ENCODE measurements at regions not wholly inside any gene's neighbourhood (a gene's known extent, or its start where the extent isn't known, plus 50 kb on each side); places are given as distances from the start of the nearest gene placed in this dataset.

DNA sequence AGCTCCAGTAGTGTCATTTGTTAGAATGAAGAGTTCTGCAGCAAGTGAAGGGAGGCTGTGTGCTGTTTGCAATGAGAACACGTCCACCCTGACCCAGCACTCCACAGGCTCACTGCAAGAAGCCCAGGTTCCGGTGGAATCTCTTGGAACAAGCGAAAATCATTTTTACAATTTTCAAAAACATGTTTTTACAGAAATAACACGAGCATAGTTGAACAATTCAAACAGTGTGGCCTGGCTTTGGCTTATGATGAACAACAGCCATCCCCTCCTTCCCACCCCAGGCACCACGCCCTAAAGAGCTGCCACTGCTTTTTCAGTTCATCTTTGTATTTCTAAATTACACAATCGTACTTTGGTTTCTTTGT, 59.5 kb upstream of the KY start:
- TF ChIP-seq CTCF (IDR thresholded peaks at IDR 0.05; ENCODE audit: low read depth, low read length): no peak
- Histone ChIP-seq H3K36me3 (no peaks in the 10 kb centered on the region), H3K27me3 (peaks cover 30% of the 10 kb centered on the region)

GRCh38 chr3:134711284-134711683, 60.5 kb upstream of the KY start:
- Histone ChIP-seq H3K36me3 (no peaks in the 10 kb centered on the region), H3K4me1 (peaks cover 7% of the 10 kb centered on the region; the same call in 1 of the 2 replicates), H3K27me3 (peaks cover 27% of the 10 kb centered on the region), H3K4me3 (ENCODE audit: low read depth, low read length) (no peak overlapping the region), H3K9me3 (no peaks in the 10 kb centered on the region)
- DNase-seq: no peak
- TF ChIP-seq CTCF (IDR thresholded peaks at IDR 0.05; ENCODE audit: low read depth, low read length): no peak

More for the DNA sequence above, 59.5 kb upstream of the KY start:
- Histone ChIP-seq H3K4me3 (ENCODE audit: low read depth, low read length) (no peak overlapping the region), H3K4me1 (peaks cover 7% of the 10 kb centered on the region; the same call in 1 of the 2 replicates), H3K9me3 (no peaks in the 10 kb centered on the region)
- DNase-seq: no peak

DNA sequence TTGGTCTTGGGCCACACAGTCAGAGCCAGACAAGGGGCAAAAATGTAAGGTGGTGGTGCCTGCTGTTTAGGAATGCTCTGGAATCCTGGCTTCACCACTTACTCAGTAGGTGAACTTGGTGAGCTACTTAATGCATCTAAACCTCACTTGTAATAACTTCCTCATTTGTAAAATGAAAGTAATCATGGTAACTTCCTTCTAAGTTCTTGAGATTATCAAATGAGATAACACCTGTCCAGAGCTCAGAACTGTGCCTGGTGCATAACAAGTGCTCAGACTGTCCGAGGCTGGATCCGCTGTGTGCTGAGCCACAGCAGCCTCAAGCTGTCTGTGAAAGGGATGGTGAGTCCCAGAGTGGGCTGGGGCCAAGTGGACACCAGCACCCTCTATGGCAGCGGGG, 62.8 kb upstream of the KY start:
- peaks cover under 1% of the 10 kb centered on the region; the same call in 1 of the 2 replicates for H3K4me1 ChIP-seq

DNA sequence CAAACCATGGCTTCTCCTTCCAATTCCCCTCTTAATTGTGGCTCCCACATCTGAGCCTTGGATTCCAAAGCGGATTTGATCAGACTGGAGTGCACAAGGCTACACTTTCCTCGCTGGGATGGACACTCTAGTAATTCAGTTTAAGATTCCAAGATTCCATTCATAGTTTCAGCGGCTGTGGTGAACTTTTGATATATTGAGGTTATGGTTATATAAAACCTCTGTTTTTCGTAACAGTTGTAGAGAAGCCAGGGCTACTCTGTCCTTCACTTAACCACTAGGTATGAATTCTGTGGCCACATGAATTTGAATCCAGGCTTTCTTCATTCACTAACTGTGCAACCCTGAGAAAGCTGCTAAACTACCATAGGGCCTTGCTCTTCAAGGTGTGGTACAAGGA, 67.9 kb upstream of the KY start:
- no peaks in the 10 kb centered on the region for H3K36me3 ChIP-seq
- H3K9me3 ChIP-seq: no peaks in the 10 kb centered on the region
- H3K4me1 ChIP-seq: no peaks in the 10 kb centered on the region
- no peak for TF ChIP-seq CTCF (IDR thresholded peaks at IDR 0.05; ENCODE audit: low read depth, low read length)
- H3K4me3 ChIP-seq (ENCODE audit: low read depth, low read length): no peak overlapping the region
- H3K27me3 ChIP-seq: peaks cover 14% of the 10 kb centered on the region
- DNase-seq: no peak

More for the DNA sequence above, 62.8 kb upstream of the KY start:
- Histone ChIP-seq H3K9me3 (no peaks in the 10 kb centered on the region), H3K27me3 (peaks cover 13% of the 10 kb centered on the region), H3K36me3 (no peaks in the 10 kb centered on the region), H3K4me3 (ENCODE audit: low read depth, low read length) (no peak overlapping the region)
- TF ChIP-seq CTCF (IDR thresholded peaks at IDR 0.05; ENCODE audit: low read depth, low read length): no peak
- no peak for DNase-seq

- no peaks in the 10 kb centered on the region for H3K9me3 ChIP-seq
- peaks cover 14% of the 10 kb centered on the region for H3K27me3 ChIP-seq
- H3K36me3 ChIP-seq: no peaks in the 10 kb centered on the region
- no peak for DNase-seq
- H3K4me1 ChIP-seq: no peaks in the 10 kb centered on the region
- H3K4me3 ChIP-seq (ENCODE audit: low read depth, low read length): no peak overlapping the region
- no peak for TF ChIP-seq CTCF (IDR thresholded peaks at IDR 0.05; ENCODE audit: low read depth, low read length)
Observed at GRCh38 chr3:134721214-134721613, 70.4 kb upstream of the KY start.

- DNase-seq: no peak
- Histone ChIP-seq H3K36me3 (no peaks in the 10 kb centered on the region), H3K4me1 (no peaks in the 10 kb centered on the region), H3K9me3 (no peaks in the 10 kb centered on the region), H3K27me3 (peaks cover 14% of the 10 kb centered on the region), H3K4me3 (ENCODE audit: low read depth, low read length) (no peak overlapping the region)
- TF ChIP-seq CTCF (IDR thresholded peaks at IDR 0.05; ENCODE audit: low read depth, low read length): no peak
Observed at GRCh38 chr3:134722969-134723368, 72.1 kb upstream of the EPHB1 start.
